Stimulated activated CD4-positive, alpha-beta T cell treated with anti-CD3 and anti-CD28 coated beads, Interleukin-4, amount 100 ng/mL, for 1 hour (primary cell): ENCODE measurements at regions not wholly inside any gene's neighbourhood (a gene's known extent, or its start where the extent isn't known, plus 50 kb on each side); places are given as distances from the start of the nearest gene placed in this dataset.

Experiments
- DNase-seq: peaks from one replicate; pipeline ENCODE4 v3.0.0-alpha.2; 2020

DNA sequence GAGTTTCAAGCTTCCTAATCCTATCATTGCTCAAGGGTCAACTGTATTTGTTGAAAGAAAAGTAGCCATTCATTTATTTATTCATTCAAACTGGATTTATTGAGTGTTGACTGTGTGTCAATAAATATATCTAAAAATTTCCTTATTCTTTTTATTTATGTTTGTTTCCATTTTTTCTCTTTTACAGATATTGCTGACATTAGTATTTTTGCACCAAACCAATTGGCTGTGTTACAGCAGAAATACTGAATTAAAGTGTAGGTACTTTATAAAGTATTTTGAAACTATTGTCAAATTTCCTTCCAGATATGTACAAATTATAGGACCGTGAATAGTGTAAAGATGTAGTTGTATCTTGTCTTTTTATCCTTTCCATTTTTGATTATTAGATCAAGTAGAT is 692.0 kb upstream of the SLC10A2 start:
- no peak for DNase-seq

DNA sequence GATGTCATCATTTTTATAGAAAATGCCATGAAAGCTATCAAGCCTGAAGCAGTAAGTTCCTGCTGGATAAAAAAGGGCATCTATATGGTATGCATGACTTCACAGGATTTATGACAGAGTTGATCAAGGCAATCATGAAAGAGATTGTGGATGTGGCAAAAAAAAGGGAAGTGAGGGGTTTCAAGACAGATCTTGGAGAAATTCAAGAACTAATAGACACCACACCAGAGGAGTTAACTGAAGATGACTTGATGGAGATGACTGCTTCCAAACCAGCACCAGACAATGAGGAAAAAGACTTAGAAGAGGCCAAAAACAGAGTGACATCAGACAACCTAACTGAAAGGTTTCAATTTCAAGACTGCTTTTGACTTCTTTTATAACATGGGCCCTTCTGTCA is 691.1 kb upstream of the SLC10A2 start:
- DNase-seq = no peak

DNA sequence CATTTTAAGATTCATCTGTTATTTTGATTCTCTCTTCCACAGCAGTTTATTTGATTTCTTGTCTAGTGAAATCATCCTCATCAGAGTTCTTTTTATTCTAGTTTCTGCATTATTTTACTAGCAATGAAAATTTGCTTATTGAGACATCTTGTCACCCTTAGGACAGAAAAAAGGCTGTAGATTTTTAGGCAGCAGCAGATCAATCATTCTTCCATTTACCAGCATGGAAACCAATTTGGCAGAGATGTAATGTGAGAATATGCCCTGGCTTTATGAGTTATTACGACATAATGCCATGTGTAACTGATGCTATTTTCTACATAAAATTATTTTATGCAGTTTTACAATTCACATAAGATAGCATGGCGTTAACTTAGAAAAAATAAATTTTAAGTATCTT is 688.6 kb upstream of the SLC10A2 start:
- DNase-seq = no peak

DNA sequence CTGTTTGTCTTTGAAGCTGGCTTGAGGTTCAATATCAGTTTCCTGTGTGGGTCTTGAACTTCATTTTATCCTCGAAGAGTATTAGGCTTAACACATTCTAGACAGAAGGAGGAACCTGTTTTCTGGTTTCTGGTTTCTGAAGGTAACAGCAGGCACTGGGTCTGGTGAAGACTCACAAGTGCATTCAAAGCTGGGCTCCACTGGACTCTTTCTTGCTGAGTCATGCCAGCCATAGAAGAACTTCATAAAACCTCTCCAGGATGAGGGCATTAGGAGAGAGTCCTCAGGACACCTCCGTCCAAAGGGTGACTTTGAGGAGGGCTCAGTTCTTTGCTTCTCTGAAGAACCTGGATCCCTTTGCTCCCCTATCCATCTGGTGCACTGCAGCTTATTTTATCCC is 668.6 kb upstream of the SLC10A2 start:
- DNase-seq = no peak

DNA sequence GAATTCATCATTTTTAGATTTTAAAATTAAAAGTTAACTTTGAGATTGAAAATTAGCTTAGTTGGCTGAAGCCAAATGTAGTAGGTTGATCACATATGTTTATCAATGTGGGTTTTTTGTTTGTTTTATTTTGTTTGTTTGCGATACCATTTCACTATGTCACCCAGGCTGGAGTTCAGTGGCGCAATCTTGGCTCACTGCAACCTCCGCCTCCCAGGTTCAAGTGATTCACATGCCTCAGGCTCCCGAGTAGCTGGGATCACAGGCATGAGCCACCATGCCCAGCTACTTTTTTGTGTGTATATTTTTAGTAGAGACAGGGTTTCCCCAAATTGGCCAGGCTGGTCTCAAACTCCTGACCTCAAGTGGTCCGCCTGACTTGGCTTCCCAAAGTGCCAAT is 665.7 kb upstream of the SLC10A2 start:
- DNase-seq = no peak

DNA sequence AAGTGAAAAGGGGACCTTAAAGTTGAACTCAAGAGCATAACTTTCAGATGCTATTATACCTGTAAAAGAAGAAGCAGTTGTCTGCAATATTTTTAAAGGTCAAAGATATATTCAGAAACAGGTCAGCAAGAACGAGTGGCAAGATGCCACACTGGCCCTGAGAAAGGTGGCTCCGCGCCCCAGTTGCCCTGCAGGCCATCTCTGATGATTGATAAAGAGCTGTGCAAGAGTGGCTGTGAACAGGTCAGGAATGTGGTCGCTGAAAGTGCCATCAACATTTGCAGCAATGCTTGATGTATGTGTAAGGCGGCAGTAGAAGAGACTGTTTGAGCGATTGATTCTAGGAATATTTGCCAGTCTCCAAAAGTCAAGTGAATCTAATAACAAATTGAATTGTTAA is 664.2 kb upstream of the SLC10A2 start:
- DNase-seq = no peak

DNA sequence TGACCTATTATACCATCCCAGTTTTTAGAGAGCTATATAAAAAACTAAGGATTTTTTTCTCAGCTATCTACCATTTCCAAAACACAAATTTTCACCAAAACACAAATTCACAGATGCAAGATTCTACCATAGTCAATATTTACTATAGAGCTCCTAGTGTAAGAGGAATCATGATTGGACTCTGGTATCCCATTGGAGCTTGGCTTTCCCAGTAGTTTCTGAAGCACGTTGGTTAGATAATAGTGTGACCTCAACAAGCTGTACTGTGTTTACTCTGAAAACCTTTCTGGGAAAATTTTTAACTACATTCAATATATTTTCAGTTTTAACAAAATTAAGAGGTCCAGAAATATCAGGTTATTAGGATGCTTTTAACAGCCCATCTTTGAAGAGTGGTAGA is 660.6 kb upstream of the SLC10A2 start:
- DNase-seq = no peak

DNA sequence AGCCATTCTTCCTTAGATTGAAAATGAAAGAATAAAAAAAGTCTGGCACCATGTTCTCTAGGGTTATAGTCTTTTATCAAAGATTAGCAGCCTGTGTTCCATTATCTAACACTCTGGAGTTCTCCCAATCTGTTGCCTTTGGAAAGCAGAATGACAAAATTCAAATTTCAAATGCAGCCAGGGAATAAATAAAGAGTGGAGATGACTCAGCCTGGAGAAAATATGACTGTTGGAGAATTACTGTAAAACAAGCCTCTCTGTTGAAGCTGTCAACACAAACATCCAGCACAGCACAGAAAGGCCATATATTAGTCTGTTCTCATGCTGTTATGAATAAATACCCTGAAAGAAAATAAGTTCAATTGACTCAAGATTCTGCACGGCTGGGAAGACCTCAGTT is 650.5 kb upstream of the SLC10A2 start:
- DNase-seq = no peak

DNA sequence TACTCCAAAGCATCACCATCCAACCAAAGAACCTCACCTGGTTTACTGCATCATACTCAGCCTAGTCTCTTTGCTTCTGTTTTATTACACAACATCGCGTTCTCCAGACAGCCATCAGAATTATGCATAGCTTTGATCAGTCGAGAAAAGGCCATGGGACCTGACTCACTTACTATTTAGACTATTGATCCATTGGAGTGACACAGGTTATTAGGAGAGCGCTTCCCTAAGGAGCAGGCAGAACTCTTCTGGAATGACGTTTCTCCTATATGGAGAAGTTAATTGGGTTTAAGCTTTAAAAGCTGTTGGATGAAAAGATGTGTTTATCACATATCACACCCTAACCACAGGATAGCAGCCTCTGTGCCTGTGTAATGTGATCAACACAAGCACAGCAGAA is 649.1 kb upstream of the SLC10A2 start:
- DNase-seq = no peak

DNA sequence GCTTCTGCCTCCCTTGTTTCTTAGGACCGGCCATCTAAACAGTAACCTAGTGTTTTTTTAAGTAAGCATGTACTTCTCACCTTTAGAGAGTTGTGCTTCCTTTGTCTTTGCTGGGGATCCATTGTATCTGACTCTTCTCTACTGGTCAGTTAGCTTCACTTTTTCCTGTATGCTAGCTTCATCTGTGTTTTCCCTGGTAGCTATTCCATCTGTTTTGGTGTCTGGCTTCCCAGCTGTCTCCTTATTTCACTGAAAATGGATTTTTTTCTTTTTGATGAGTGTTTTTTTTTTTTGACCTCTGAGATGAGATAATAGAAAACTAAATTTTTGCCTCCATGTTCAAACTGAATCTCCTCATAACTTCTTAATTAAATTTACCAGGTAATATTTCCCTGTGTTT is 637.0 kb upstream of the SLC10A2 start:
- no peak for DNase-seq

DNA sequence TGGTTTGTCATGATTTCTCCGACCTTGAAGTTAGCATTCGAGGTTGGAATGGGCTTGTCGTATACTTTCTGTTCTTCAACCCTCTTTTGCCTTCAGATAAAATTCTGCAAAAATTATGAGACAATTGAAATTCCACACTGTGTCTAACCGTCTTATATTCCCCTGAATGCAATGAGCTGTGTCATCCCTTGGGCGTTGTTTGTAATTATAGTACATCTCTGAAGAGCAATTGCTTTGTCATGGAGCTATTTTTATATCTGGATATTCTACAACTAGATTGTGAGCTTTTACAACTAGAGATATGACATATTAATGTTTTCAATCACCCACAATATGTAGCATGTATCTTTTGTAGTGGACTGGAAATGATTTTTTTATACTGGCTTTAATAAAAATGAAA is 631.8 kb upstream of the SLC10A2 start:
- DNase-seq = no peak

DNA sequence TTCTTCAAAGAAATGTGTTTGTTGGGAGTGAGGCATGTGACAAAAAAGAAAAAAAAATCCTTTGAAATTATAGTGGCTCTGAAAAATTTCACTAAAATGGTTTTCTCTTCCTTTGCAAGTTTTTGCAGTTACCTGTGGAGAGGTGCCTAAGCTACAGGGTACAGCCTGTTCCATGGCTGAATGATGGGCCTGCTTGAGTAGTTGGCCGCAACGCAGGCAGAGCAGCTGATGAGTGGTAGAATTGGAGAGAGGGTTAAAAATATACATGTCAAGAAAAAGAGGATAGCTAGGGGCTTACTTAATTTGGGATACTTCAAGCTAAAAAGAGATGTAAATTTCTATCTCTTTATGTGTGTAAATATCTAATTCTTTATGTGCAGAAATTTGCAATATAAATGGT is 629.1 kb upstream of the SLC10A2 start:
- no peak for DNase-seq

DNA sequence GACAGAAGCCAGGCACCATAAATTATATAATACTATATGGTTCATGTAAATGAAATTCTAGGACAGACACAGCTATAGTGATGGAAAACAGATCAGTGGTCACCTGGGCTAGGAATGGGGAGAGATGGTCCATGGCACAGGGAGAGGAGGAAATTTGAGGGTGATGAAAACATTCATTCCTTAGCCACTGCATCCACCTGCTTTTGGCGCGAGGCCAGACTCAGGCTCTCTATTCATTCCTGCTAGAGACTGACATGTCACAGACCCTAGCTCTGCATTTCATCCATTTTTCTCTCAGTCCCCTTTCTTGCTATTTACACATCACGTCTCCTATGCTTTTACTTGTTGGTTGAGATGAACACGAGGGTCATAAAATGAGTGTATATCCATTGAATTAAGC is 628.3 kb upstream of the SLC10A2 start:
- no peak for DNase-seq

DNA sequence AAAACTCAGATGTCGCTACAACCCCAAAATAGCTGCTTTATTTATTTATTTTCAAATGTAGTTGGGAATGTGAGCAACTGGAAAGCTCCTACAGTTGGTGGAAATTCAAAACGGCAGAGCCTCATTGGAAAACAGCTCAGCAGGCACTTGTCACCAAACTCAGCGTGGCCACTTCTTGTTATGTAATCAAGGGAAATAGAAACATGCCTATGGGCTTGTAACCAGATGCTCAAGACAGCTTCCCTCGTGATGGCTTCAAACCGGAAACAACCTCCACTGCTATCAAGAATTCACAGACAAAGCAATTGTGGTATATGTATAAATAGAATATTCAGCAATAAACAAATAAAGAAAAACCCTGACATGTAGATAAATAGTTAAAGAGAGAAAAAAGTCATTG is 627.8 kb upstream of the SLC10A2 start:
- no peak for DNase-seq

DNA sequence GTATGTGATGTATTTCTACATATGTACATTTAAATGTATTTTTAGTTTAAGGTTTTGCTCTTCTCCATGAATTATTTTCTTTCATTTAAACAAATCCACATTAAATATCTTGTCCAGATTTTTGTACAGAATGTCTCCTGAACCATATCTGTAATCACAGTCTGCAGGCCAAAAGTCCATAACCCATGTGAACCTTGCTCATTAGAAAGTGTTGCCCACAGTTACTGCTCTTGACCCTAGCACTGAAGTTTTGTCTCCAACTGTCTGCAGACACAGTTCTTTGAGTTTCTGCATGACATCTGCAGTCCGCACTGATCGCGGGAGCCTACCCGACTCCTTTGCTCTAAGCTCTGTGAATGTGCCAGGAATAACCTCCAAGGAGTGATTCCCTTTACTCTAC is 626.2 kb upstream of the SLC10A2 start:
- DNase-seq = no peak

DNA sequence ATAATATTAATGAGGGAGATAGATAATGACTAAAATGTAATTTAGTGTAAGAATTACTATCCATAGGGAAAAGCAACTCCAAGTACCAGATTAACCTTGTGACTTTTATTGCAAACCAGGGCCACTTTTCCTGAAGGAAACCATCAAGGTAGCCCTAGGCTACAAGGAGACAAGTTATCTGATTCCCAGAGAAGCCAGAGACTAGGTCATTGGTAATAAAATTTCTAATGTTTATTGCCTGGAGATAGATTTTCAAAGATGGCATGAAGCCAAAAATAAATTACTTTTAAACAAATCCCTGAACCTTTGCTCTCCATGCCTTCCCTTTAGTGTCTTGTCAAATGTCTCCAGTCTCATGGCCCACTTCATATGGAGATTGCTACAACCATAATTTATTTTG is 610.1 kb upstream of the SLC10A2 start:
- no peak for DNase-seq

DNA sequence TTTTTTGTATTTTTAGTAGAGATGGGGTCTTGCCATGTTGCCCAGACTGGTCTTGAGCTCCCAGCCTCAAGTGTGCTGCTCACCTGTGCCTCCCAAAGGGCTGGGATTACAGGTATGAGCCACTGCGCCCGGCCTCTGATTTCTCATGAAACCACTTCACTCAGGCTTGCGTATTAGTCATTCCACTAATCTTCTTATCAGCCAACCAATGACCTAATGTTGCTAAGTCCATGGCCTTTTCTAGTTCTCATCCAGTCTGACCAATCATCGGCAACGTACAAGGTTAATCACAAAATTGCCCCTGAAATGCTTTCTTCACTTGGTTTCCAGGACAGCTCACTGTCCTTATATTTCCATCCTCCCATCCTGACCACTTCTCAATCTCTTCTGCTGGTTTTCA is 605.3 kb upstream of the SLC10A2 start:
- DNase-seq = no peak

DNA sequence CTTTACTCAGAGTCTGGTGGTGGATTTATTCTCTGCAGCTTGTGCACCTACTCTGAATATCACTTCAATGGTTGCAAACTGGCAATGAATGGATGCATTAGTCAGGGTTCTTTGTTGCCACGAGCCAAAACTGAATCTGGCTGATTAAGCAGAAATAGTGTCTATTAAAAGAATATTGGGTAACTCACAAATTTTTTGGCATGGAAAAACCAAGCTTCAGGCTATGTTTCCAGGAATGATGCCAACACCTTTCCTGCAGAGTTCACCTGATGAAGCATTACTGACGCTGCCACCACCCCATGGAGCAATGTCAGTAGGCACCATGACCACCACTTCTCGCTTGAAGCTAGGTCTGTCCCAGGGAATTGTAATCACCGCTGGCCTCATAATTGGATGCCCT is 597.8 kb upstream of the SLC10A2 start:
- DNase-seq = no peak

DNA sequence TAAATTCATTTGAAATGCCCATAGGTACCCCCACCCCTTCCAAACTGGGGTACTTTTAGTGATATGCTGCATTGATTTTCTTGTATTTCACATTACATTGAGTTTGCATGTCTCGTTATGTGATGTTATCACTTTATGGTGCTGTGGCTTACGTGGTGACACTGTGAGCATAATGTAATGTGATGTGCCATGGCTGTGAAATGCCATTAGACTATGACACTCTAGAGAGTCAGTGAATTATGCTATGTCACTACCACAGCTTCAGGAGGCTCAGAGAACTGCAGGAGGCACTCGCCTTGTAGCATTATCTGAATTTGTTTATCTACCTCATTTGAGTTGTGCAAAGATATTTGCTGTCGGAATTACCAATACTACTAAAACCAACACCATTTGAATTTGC is 590.1 kb upstream of the SLC10A2 start:
- no peak for DNase-seq

DNA sequence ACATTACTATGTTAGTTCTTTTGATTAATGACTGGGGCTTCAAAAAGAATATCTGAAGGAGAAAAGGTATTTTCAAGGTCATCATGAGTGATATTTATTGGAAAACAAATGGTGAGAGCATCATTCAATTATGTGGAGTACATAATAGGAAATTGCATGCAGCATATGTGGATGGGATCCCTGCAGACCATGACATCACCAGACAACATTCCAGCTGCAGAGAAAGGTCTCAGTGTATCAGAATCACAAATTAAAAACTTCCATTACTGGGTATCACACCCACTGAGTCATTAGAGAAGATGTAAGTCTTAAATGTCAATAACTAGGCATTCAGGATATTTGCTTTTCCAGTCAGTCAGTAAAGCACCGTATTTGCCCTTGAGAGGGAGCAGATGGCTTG is 574.4 kb upstream of the SLC10A2 start:
- DNase-seq = no peak

DNA sequence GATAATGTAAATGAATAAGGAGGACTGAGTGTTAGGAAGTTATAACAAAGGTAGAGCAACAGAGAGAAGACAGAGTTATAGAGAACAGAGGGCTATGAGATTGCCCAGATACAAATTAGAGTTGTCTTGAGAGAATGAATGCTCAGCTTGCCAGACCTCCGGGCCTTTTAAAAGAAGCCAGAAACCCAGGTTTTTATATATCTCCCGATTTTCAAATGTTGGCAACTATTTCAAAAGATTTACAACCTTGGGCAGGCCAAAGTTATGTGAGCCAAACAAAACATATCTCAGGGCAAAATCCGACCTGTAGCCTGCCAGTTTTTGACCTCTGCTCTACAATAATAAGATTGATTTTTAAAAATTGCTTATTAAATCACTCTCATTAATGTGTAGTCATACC is 573.1 kb upstream of the SLC10A2 start:
- no peak for DNase-seq

DNA sequence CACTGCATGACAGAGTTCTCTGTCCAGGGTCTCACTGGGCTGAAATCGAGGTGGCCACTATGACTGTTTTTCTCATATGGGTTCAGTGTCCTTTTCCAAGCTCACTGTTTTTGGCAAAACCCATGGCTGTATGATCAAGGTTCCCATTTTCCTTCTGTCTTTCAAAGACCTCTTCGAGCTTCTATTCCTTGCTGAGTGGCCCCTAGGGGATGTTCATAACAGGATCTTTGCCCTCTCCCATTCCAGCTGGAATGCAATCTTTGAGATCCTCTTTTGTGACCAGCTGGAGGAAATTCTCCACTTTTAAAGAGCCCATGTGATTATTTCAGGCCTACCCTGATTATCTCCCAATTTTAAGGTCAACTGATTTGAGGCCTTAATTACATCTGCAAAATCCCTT is 572.5 kb upstream of the SLC10A2 start:
- DNase-seq = no peak

DNA sequence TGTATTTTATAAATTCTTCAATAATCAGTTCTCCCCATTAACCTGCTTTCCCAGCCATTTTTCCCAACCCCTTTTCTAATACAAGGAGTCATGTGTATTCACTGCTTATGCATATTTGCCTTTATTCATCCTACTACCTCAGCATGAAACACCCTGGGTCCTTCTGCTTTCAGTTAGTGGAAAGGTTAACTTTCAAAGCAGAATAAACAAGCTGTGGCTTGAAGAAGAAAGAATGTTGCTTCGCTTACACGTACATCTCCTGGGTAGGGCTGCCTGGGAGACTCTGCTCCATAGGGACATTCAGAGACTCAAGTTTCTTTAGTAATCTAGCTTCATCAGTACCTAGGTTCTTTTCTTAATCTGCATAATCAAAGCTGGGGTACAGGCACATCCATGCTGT is 567.8 kb upstream of the SLC10A2 start:
- DNase-seq = no peak

DNA sequence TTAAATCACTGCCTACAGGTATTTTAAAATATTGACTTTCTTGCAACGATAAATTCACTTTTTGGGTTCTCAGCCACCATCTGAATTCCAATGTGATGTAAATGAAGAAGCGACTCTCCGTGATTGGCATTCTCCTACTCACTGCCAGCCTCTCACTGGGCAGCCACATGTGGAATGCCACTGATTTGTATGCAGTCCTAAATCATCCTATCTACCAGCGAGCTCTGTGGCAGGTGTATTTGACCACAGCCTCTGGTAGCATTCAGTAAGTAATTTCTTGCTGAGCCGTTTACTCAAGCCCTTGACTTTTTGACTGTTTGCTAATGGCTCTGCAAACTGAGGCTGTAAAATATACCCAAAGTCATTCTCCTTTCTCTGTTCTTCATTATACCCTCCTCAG is 559.0 kb upstream of the SLC10A2 start:
- DNase-seq = no peak

DNA sequence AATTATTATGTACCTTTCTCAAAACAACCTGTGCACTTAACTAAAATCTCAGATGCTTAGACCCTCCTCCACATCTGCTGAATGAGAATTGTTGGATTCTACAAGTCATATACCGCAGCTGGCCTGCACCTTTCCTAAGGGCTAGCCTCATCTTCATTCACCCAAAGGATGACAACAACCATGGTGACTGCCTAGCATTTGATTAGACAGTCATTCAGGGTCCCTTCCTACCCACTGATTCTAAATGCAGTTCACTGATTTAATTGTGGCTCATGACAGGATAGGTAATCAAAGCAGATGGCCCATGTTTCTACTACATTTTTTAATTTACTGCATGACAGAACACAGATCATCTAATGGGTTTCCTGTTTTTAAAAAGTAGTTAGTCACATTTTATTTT is 551.9 kb upstream of the SLC10A2 start:
- no peak for DNase-seq

DNA sequence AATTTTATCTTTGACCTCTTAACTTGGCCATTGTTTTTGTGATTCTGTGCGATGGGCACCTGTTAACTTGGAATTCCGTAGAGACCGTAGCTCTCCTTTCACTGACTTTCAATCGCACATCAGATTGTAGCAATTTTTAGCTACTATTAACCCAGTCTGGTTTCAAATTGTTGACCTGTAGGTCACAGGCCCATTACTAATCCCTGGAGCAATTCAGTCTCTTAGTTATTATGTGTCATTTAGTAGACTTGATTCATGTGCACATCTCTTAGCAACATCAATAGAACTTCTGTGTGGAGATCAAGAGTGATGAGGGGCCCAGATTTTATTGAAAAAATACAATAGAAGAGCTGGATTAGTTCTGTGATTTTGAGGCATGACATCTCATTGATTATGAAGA is 549.6 kb upstream of the SLC10A2 start:
- DNase-seq = no peak

DNA sequence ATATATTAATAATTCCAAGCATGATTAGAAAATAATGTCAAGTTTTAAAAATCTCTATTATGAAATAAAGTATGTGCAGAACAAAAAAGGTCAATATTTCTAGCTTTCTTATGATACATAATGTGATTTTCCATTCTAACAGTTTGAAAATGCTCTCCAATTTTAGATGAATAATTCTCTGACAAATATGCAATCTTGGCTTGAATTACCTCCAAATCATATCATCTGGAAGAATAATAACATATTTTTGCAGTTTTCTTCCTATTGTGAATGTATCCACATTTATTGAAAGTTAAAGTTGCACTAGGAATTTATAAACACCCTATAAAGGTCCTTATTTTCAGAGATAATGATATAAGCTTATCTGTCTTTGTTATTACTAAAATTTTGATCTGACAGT is 548.5 kb upstream of the SLC10A2 start:
- no peak for DNase-seq
